Spleen (tissue), 11 donors: ENCODE measurements at regions not wholly inside any gene's neighbourhood (a gene's known extent, or its start where the extent isn't known, plus 50 kb on each side); places are given as distances from the start of the nearest gene placed in this dataset.

ENCODE experiments used
- DNase-seq: peaks from one replicate; pipeline ENCODE4 v3.0.0-alpha.2; 2020
- H3K27ac ChIP-seq, 8 donors: fragments of 200-600 bp; sonication (generic) in 7 of 8; 1 replicate in 4 of 8; 2 replicates in 4 of 8; pipeline versions ENCODE4 v1.5.0 to v1.8.0; 2016 to 2021; ENCODE audit warnings: inconsistent platforms in 4 of 8, mild to moderate bottlenecking in 4 of 8, moderate library complexity in 1 of 8
- H3K27me3 ChIP-seq, 7 donors: fragments of 200-600 bp; sonication (generic) in 6 of 7; replicated peaks in 1 of 7; 1 replicate in 4 of 7; 2 replicates in 3 of 7; pipeline versions ENCODE4 v1.5.0 to v1.8.0; 2016 to 2021; ENCODE audit warnings: inconsistent platforms in 3 of 7, mild to moderate bottlenecking in 1 of 7
- H3K36me3 ChIP-seq, 6 donors: fragments of 200-600 bp; sonication (generic) in 5 of 6; 1 replicate in 4 of 6; 2 replicates in 2 of 6; pipeline versions ENCODE4 v1.5.0 to v1.8.0; 2016 to 2021; ENCODE audit warnings: inconsistent platforms in 2 of 6
- H3K4me1 ChIP-seq, 6 donors: fragments of 200-600 bp; sonication (generic) in 5 of 6; 1 replicate in 3 of 6; 2 replicates in 3 of 6; pipeline versions ENCODE4 v1.5.0 to v1.8.0; 2016 to 2021; ENCODE audit warnings: inconsistent platforms in 3 of 6
- H3K4me3 ChIP-seq, 8 donors: fragments of 200-600 bp; sonication (generic) in 7 of 8; 1 replicate in 4 of 8; 2 replicates in 4 of 8; pipeline versions ENCODE4 v1.5.0 to v1.8.0; 2016 to 2021; ENCODE audit warnings: inconsistent platforms in 4 of 8, mild to moderate bottlenecking in 4 of 8, moderate library complexity in 2 of 8
- H3K9me3 ChIP-seq, 8 donors: fragments of 200-600 bp; sonication (generic) in 7 of 8; 1 replicate in 4 of 8; 2 replicates in 4 of 8; pipeline versions ENCODE4 v1.5.0 to v1.8.0; 2016 to 2021; ENCODE audit warnings: inconsistent platforms in 4 of 8
- CTCF ChIP-seq, 11 experiments: fragments of 200-600 bp in 7 of 11; fragments of 450-650 bp in 4 of 11; sonication (generic) in 4 of 11; IDR thresholded peaks in 8 of 11; conservative IDR thresholded peaks in 3 of 11; 1 replicate in 7 of 11; 2 replicates in 4 of 11; pipeline versions ENCODE4 v1.4.0 to v1.8.0; 2016 to 2021; ENCODE audit warnings: antibody characterized with exemption in 11 of 11, inconsistent platforms in 4 of 11, mild to moderate bottlenecking in 1 of 11
- POLR2A ChIP-seq, 3 donors: fragments of 450-650 bp; IDR thresholded peaks; one replicate each; pipeline ENCODE4 v1.5.1; 2017; ENCODE audit warnings: antibody characterized with exemption in 3 of 3, mild to moderate bottlenecking in 1 of 3
- POLR2AphosphoS5 ChIP-seq, 3 donors: sonication (generic); formaldehyde crosslinking; IDR thresholded peaks; one replicate each; pipeline ENCODE4 v1.5.1; 2017; ENCODE audit warnings: antibody characterized with exemption in 3 of 3
- WGBS, 5 donors: extraction: QIAGEN DNeasy Blood & Tissue Kit in 3 of 5; methylation state at CpG; one replicate each; pipeline versions ENCODE4 v1.1.5 to v1.1.7; 2013 to 2018; 5-methylcytosine and 5-hydroxymethylcytosine counted together
- intact Hi-C: fragments of 100-400 bp; cut with DNase I; formaldehyde crosslinking; loops from one replicate; pipeline ENCODE4 v1.15.0; 2023; ENCODE audit warnings: low total_unique reads
- donor health status: healthy with polysubstance abuse.
- donor health status: DM: no; HTN: no; CAD: no; lungs with moderate emphysema.
- donor health status: DM: no; HTN: no; CAD: no.
- donor health status: Bipolar disorder and iron deficiency.
- donor health status: healthy.
- donor health status: DM: no; HTN: no; CAD: no.
- donor health status: DM: yes; HTN: yes; CAD: no.

GRCh38 chr3:161822291-161822690 lies 325.7 kb downstream of the OTOL1 start:
- Histone ChIP-seq H3K4me1 (no peaks in the 10 kb centered on the region), H3K36me3 (no peaks in the 10 kb centered on the region), H3K27ac (no peak overlapping the region), H3K27me3 (no peaks in the 10 kb centered on the region), H3K9me3 (no peaks in the 10 kb centered on the region), H3K4me3 (no peak overlapping the region)
- intact Hi-C loops: no loop called here
- TF ChIP-seq CTCF (IDR thresholded peaks at IDR 0.05 in 8 of 11, conservative IDR thresholded peaks at IDR 0.05 in 3 of 11): no peak
- no peak for TF ChIP-seq POLR2A (IDR thresholded peaks at IDR 0.05)
- no peak for TF ChIP-seq POLR2AphosphoS5 (IDR thresholded peaks at IDR 0.05)
- 74 to 87% (median 79%) methylated on average over 3 of the region's 3 CpGs for WGBS, 5 donors
- no peak for DNase-seq

GRCh38 chr3:161823910-161824309 lies 327.3 kb downstream of the OTOL1 start:
- Histone ChIP-seq H3K9me3 (no peaks in the 10 kb centered on the region), H3K27me3 (no peaks in the 10 kb centered on the region), H3K4me3 (no peak overlapping the region), H3K4me1 (no peaks in the 10 kb centered on the region), H3K27ac (no peak overlapping the region), H3K36me3 (no peaks in the 10 kb centered on the region)
- TF ChIP-seq POLR2AphosphoS5 (IDR thresholded peaks at IDR 0.05): no peak
- no peak for TF ChIP-seq POLR2A (IDR thresholded peaks at IDR 0.05)
- no peak for TF ChIP-seq CTCF (IDR thresholded peaks at IDR 0.05 in 8 of 11, conservative IDR thresholded peaks at IDR 0.05 in 3 of 11)
- intact Hi-C loops: no loop called here
- DNase-seq: no peak
- 85 to 92% (median 86%) methylated on average over 3 of the region's 3 CpGs for WGBS, 5 donors

- TF ChIP-seq POLR2A (IDR thresholded peaks at IDR 0.05): no peak
- TF ChIP-seq CTCF (IDR thresholded peaks at IDR 0.05 in 8 of 11, conservative IDR thresholded peaks at IDR 0.05 in 3 of 11): no peak
- no peak for TF ChIP-seq POLR2AphosphoS5 (IDR thresholded peaks at IDR 0.05)
Observed at GRCh38 chr3:161838021-161838420, 341.4 kb downstream of the OTOL1 start.

GRCh38 chr3:161848376-161848775 lies 351.8 kb downstream of the OTOL1 start:
- no peaks in the 10 kb centered on the region for H3K9me3 ChIP-seq
- TF ChIP-seq POLR2AphosphoS5 (IDR thresholded peaks at IDR 0.05): no peak
- TF ChIP-seq CTCF (IDR thresholded peaks at IDR 0.05 in 8 of 11, conservative IDR thresholded peaks at IDR 0.05 in 3 of 11): no peak
- TF ChIP-seq POLR2A (IDR thresholded peaks at IDR 0.05): no peak
- H3K27ac ChIP-seq: no peak overlapping the region
- no peaks in the 10 kb centered on the region for H3K36me3 ChIP-seq
- WGBS, 5 donors: 61 to 73% (median 69%) methylated on average over 1 of the region's 1 CpG
- no peak overlapping the region for H3K4me3 ChIP-seq
- DNase-seq: no peak
- H3K4me1 ChIP-seq: no peaks in the 10 kb centered on the region
- no peaks in the 10 kb centered on the region for H3K27me3 ChIP-seq
- intact Hi-C loops: no loop called here

More at GRCh38 chr3:161838021-161838420, 341.4 kb downstream of the OTOL1 start:
- Histone ChIP-seq H3K27me3 (no peaks in the 10 kb centered on the region), H3K4me3 (no peak overlapping the region), H3K27ac (no peak overlapping the region), H3K36me3 (no peaks in the 10 kb centered on the region), H3K9me3 (no peaks in the 10 kb centered on the region), H3K4me1 (no peaks in the 10 kb centered on the region)
- DNase-seq: no peak
- WGBS, 5 donors: 77 to 87% (median 85%) methylated on average over 3 of the region's 3 CpGs
- intact Hi-C loops: no loop called here
